H1 (cell line): ENCODE measurements at regions not wholly inside any gene's neighbourhood (a gene's known extent, or its start where the extent isn't known, plus 50 kb on each side); places are given as distances from the start of the nearest gene placed in this dataset.
A peak's percentile ranks its signal among the peaks of the same experiment; 100 is the strongest.

Source experiments
- CTCF ChIA-PET: fragments of 300-600 bp; sonication (Branson Sonifier 250); formaldehyde crosslinking; loops from one replicate; lab custom pipeline; 2021; ENCODE audit not compliant: partially characterized antibody; lab: Charles Lee
- POLR2A ChIA-PET: fragments of 300-600 bp; sonication (Branson Sonifier 250); formaldehyde crosslinking; loops from one replicate; lab custom pipeline; 2021; ENCODE audit warnings: inconsistent platforms; ENCODE audit not compliant: partially characterized antibody; lab: Charles Lee
- DNase-seq, 2 experiments: peaks; one replicate each; pipeline versions ENCODE4 v3.0.0 to v3.0.0-alpha.2; 2010 to 2022; ENCODE audit warnings: low spot score in 2 of 2, low read depth in 1 of 2, mixed read lengths in 1 of 2
- FAIRE-seq: peaks from 2 replicates; lab custom pipeline; 2011; peaks lifted over from hg19 to GRCh38; lab: Jason Lieb, UNC
- H2AFZ ChIP-seq: 2 replicates; pipeline ENCODE4 v1.8.1; 2012; ENCODE audit warnings: low read length, inconsistent platforms
- H2AK5ac ChIP-seq: 2 replicates; pipeline ENCODE4 v1.6.1; 2013; ENCODE audit warnings: low read depth, low read length
- H2BK120ac ChIP-seq: replicated peaks from 2 replicates; pipeline ENCODE3; 2013; ENCODE audit warnings: low read depth, low read length, inconsistent platforms
- H2BK12ac ChIP-seq: 2 replicates; pipeline ENCODE4 v1.6.1; 2013; ENCODE audit warnings: low read depth, low read length
- H2BK15ac ChIP-seq: 2 replicates; pipeline ENCODE4 v1.6.1; 2013; ENCODE audit warnings: low read length
- H2BK20ac ChIP-seq: 2 replicates; pipeline ENCODE4 v1.6.1; 2013; ENCODE audit warnings: low read length
- H2BK5ac ChIP-seq: 2 replicates; pipeline ENCODE4 v1.6.1; 2013; ENCODE audit warnings: low read depth, low read length
- H3K14ac ChIP-seq: 2 replicates; pipeline ENCODE4 v1.6.1; 2013; ENCODE audit warnings: inconsistent platforms; ENCODE audit not compliant: insufficient read length
- H3K18ac ChIP-seq: 2 replicates; pipeline ENCODE4 v1.6.1; 2013; ENCODE audit warnings: low read length; ENCODE audit errors: extremely low read depth
- H3K23ac ChIP-seq: 2 replicates; pipeline ENCODE4 v1.6.1; 2013; ENCODE audit warnings: inconsistent platforms; ENCODE audit not compliant: insufficient read length
- H3K23me2 ChIP-seq: 2 replicates; pipeline ENCODE4 v1.6.1; 2013; ENCODE audit warnings: low read depth, low read length
- H3K27ac ChIP-seq: 2 replicates; pipeline ENCODE4 v1.6.1; 2011; ENCODE audit warnings: low read depth, low read length, inconsistent platforms
- H3K27me3 ChIP-seq, 4 experiments: replicated peaks in 1 of 4; 1 replicate in 1 of 4; 2 replicates in 3 of 4; pipeline versions ENCODE4 v1.6.1 to v1.8.1; 2011 to 2013; ENCODE audit warnings: low read length in 3 of 4, mild to moderate bottlenecking in 3 of 4, inconsistent platforms in 2 of 4, mixed read lengths in 2 of 4, moderate library complexity in 1 of 4; ENCODE audit not compliant: control insufficient read depth in 3 of 4, insufficient read depth in 3 of 4; ENCODE audit errors: extremely low read depth in 1 of 4
- H3K36me3 ChIP-seq, 4 experiments: 2 replicates each; pipeline versions ENCODE4 v1.6.1 to v1.8.1; 2011 to 2013; ENCODE audit warnings: mild to moderate bottlenecking in 4 of 4, low read length in 3 of 4, moderate library complexity in 2 of 4, control low read depth in 1 of 4, inconsistent platforms in 1 of 4; ENCODE audit not compliant: insufficient read depth in 4 of 4, control insufficient read depth in 2 of 4
- H3K4ac ChIP-seq: replicated peaks from 2 replicates; pipeline ENCODE3; 2013; ENCODE audit warnings: low read length, low read depth, mixed read lengths, inconsistent platforms; ENCODE audit not compliant: insufficient read length
- H3K4me1 ChIP-seq, 4 experiments: replicated peaks in 1 of 4; 1 replicate in 1 of 4; 2 replicates in 3 of 4; pipeline versions ENCODE4 v1.6.1 to v1.8.1; 2011 to 2013; ENCODE audit warnings: low read length in 3 of 4, inconsistent platforms in 2 of 4, mixed read lengths in 1 of 4; ENCODE audit not compliant: insufficient read depth in 4 of 4, control insufficient read depth in 3 of 4
- H3K4me2 ChIP-seq, 2 experiments: 2 replicates each; pipeline versions ENCODE4 v1.6.1 to v1.8.1; 2011 to 2013; ENCODE audit warnings: low read depth in 2 of 2, low read length in 2 of 2, control low read depth in 1 of 2, inconsistent platforms in 1 of 2, mild to moderate bottlenecking in 1 of 2; ENCODE audit not compliant: insufficient read depth in 1 of 2
- H3K4me3 ChIP-seq, 4 experiments: fragments of 200-600, 300-600 bp in 1 of 4; sonication (generic), shearing (Covaris generic), sonication (Bioruptor Twin) in 1 of 4; 2 replicates each; pipeline versions ENCODE4 v1.5.1 to v1.8.1; 2011 to 2016; ENCODE audit warnings: low read length in 4 of 4, low read depth in 3 of 4, control low read depth in 2 of 4, inconsistent platforms in 2 of 4, mild to moderate bottlenecking in 2 of 4, mixed read lengths in 1 of 4, moderate library complexity in 1 of 4; ENCODE audit not compliant: insufficient read depth in 2 of 4; ENCODE audit errors: extremely low read depth in 1 of 4
- H3K56ac ChIP-seq: replicated peaks from 2 replicates; pipeline ENCODE3; 2013; ENCODE audit warnings: low read depth, mild to moderate bottlenecking, mixed read lengths, low read length, inconsistent platforms; ENCODE audit not compliant: insufficient read length
- H3K79me1 ChIP-seq: 2 replicates; pipeline ENCODE4 v1.6.1; 2013; ENCODE audit warnings: low read depth, low read length, control low read depth
- H3K79me2 ChIP-seq, 2 experiments: 2 replicates each; pipeline versions ENCODE4 v1.6.1 to v1.8.1; 2012 to 2013; ENCODE audit warnings: low read length in 2 of 2, mild to moderate bottlenecking in 2 of 2, inconsistent platforms in 1 of 2; ENCODE audit not compliant: insufficient read depth in 2 of 2, control insufficient read depth in 1 of 2
- H3K9ac ChIP-seq, 4 experiments: replicated peaks in 1 of 4; 1 replicate in 1 of 4; 2 replicates in 3 of 4; pipeline versions ENCODE4 v1.6.1 to v1.8.1; 2011 to 2013; ENCODE audit warnings: low read depth in 3 of 4, low read length in 3 of 4, control low read depth in 2 of 4, mild to moderate bottlenecking in 2 of 4, moderate library complexity in 2 of 4, inconsistent platforms in 1 of 4; ENCODE audit errors: extremely low read depth in 1 of 4
- H3K9me3 ChIP-seq, 2 experiments: 2 replicates each; pipeline versions ENCODE4 v1.6.1 to v1.8.1; 2012 to 2013; ENCODE audit warnings: mild to moderate bottlenecking in 2 of 2, moderate library complexity in 2 of 2, control low read depth in 1 of 2, inconsistent platforms in 1 of 2, low read depth in 1 of 2, low read length in 1 of 2, mixed read lengths in 1 of 2; ENCODE audit not compliant: insufficient read depth in 2 of 2
- H4K20me1 ChIP-seq, 2 experiments: replicated peaks in 1 of 2; 2 replicates each; pipeline versions ENCODE3 to v1.8.1; 2011 to 2013; ENCODE audit warnings: inconsistent platforms in 2 of 2, low read length in 2 of 2, mild to moderate bottlenecking in 1 of 2; ENCODE audit not compliant: insufficient read depth in 2 of 2, control insufficient read depth in 1 of 2
- H4K5ac ChIP-seq: 2 replicates; pipeline ENCODE4 v1.6.1; 2013; ENCODE audit warnings: low read length, low read depth, mixed read lengths, inconsistent platforms; ENCODE audit not compliant: insufficient read length
- H4K8ac ChIP-seq: 2 replicates; pipeline ENCODE4 v1.8.0; 2013; ENCODE audit warnings: mild to moderate bottlenecking, moderate library complexity, low read length, inconsistent platforms; ENCODE audit not compliant: insufficient read depth; ENCODE audit errors: extremely low read depth
- H4K91ac ChIP-seq: replicated peaks from 2 replicates; pipeline ENCODE3; 2013; ENCODE audit warnings: low read length, mixed read lengths, inconsistent platforms; ENCODE audit not compliant: insufficient read length
- BCL11A ChIP-seq, 2 experiments: IDR thresholded peaks; one replicate each; pipeline ENCODE4 v1.6.1; 2011; ENCODE audit warnings: low read depth in 2 of 2, low read length in 2 of 2, mild to moderate bottlenecking in 2 of 2
- FOSL1 ChIP-seq: IDR thresholded peaks from 2 replicates; pipeline ENCODE4 v1.6.1; 2011; ENCODE audit warnings: mild to moderate bottlenecking, low read depth, low read length, moderate library complexity; ENCODE audit not compliant: insufficient read depth
- NRF1 ChIP-seq: IDR thresholded peaks from 2 replicates; pipeline ENCODE4 v1.6.1; 2011; ENCODE audit warnings: mild to moderate bottlenecking, low read depth, low read length, improper control_type of control experiment
- SRF ChIP-seq: IDR thresholded peaks from 2 replicates; pipeline ENCODE4 v1.6.1; 2011; ENCODE audit warnings: mild to moderate bottlenecking, low read depth, low read length, moderate library complexity
- TEAD4 ChIP-seq: IDR thresholded peaks from 2 replicates; pipeline ENCODE4 v1.6.1; 2012; ENCODE audit warnings: low read depth, low read length, inconsistent platforms, mixed read lengths
- WGBS, 2 experiments: shearing (Covaris generic) in 1 of 2; methylation state at CpG; one replicate each; pipeline versions ENCODE4 v1.1.6 to v1.1.7; 2013 to 2015; ENCODE audit warnings: low lambda C conversion rate in 2 of 2, mixed read lengths in 2 of 2, inconsistent platforms in 1 of 2, low coverage in 1 of 2, missing lambda C conversion rate in 1 of 2; ENCODE audit not compliant: insufficient replicate concordance in 2 of 2, insufficient coverage in 1 of 2, insufficient read length in 1 of 2; ENCODE audit errors: extremely low coverage in 1 of 2, missing lambda C conversion rate in 1 of 2; 5-methylcytosine and 5-hydroxymethylcytosine counted together

DNA sequence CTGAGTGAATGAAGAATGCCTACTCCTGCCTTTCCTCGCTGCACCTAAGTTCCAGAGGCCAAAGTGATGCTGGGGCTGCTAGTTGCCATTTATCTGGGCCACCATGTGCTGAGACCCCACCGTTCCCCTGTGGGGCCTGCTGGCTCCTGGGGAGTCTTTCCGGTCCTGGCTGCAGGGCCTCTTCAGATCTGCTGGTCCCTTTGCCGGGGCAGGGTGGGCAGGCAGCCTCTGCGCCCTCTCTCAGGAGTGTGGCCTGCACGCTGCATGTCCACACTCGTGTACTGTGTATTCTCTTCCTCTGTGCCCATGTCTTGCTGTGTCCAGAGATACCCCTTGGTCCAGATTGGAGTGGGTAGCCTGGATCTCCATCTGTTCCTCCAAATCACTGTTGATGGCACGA, 151.8 kb upstream of the MED13 start:
- CTCF ChIA-PET, result interaction anchor here (0.6 to 1.0 kb wide), 3 partner anchors 167 to 581 kb away, joined by 3 read pairs; partner anchors contain the start of gene BRIP1
- no peak for FAIRE-seq
- no peak overlapping the region for H2AK5ac ChIP-seq
- TF ChIP-seq NRF1 (no peak), BCL11A (IDR thresholded peaks at IDR 0.05; ENCODE audit: low read depth in 2 of 2, low read length in 2 of 2) (no peak), TEAD4 (no peak), FOSL1 (no peak), SRF (no peak)

More for the DNA sequence above, 151.8 kb upstream of the MED13 start:
- no peaks in the 10 kb centered on the region for H3K36me3 ChIP-seq
- no peak overlapping the region for H4K91ac ChIP-seq
- no peak overlapping the region for H3K23ac ChIP-seq
- no peak overlapping the region for H2BK120ac ChIP-seq
- H3K4me2 ChIP-seq, result no peak overlapping the region
- H2BK12ac ChIP-seq, result no peak overlapping the region
- 0 out of 2 replicates have a peak overlapping the region, but pooled peaks have one; percentile 70 for H2AFZ ChIP-seq
- H3K27ac ChIP-seq, result no peak overlapping the region
- H2BK15ac ChIP-seq, result no peak overlapping the region
- H3K4me1 ChIP-seq, result no peaks in the 10 kb centered on the region
- no peak for DNase-seq
- no peaks in the 10 kb centered on the region for H3K23me2 ChIP-seq
- H3K56ac ChIP-seq, result no peak overlapping the region
- H4K20me1 ChIP-seq, result no peaks in the 10 kb centered on the region
- H3K9me3 ChIP-seq, result no peaks in the 10 kb centered on the region
- no peak overlapping the region for H4K8ac ChIP-seq
- POLR2A ChIA-PET, result no interaction called here
- H2BK20ac ChIP-seq, result no peak overlapping the region
- H3K9ac ChIP-seq, result no peak overlapping the region
- H3K27me3 ChIP-seq, result no peaks in the 10 kb centered on the region
- no peak overlapping the region for H3K4ac ChIP-seq
- no peaks in the 10 kb centered on the region for H3K79me1 ChIP-seq
- 86% methylated on average over 8 of the region's 8 CpGs; no CpG with 5 or more reads in 1 of the 2 experiments for WGBS, 2 experiments
- H3K18ac ChIP-seq, result no peak overlapping the region
- no peak overlapping the region for H4K5ac ChIP-seq
- H2BK5ac ChIP-seq, result no peak overlapping the region
- no peak overlapping the region for H3K14ac ChIP-seq
- H3K4me3 ChIP-seq, result no peak overlapping the region
- no peaks in the 10 kb centered on the region for H3K79me2 ChIP-seq
